HG03025 (cell line): ENCODE measurements at regions not wholly inside any gene's neighbourhood (a gene's known extent, or its start where the extent isn't known, plus 50 kb on each side); places are given as distances from the start of the nearest gene placed in this dataset.

ENCODE experiments used
- ATAC-seq: cut with Tn5 transposase; IDR thresholded peaks from one replicate; pipeline ENCODE4 v1.9.1; 2021; ENCODE audit warnings: mild to moderate bottlenecking, moderate library complexity; ENCODE audit not compliant: unreplicated experiment, low FRiP score

DNA sequence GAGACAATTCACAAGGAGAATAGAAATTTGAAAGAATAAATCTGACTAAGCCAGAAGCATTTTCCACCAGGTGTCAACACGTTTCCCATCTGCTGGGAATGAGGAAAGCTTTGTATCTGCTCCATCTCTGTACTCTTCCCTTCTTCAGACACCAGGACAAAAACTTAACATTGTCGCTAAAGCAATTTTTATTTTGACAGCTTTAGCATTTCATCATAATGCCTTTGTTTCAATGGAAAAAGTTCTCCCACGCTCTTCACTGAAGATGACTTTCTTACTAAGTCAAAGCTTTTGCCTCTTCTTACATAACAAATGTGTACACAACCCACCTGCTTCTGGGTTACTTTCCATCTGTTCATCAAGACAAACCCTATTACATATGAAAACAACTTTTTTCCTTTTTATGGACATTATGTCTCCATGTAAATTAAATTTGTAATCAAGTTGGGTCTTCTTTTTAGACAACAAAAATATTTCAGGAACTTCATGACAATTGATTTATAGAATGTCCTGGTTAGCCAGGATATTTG lies 141.7 kb upstream of the GUCY1A1 start:
- no peak for ATAC-seq

DNA sequence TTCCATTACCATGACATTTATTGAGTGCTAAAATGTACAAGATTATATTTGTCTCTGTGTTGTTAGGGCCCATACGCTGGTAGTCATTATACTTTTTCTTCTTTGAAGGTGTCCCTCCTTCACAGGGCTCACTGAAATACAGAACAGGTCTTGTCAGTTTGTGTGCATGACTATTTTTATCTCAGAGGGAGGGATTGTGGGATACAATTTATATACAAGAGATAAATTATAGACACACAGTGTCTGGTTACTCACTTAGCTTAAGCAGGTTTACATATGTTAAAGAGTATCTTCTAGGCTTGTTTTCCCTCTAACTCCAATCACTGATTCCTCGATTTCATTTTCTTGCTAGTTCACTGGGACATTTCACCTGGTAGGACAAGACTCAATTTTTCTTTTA lies 143.3 kb upstream of the GUCY1A1 start:
- no peak for ATAC-seq

DNA sequence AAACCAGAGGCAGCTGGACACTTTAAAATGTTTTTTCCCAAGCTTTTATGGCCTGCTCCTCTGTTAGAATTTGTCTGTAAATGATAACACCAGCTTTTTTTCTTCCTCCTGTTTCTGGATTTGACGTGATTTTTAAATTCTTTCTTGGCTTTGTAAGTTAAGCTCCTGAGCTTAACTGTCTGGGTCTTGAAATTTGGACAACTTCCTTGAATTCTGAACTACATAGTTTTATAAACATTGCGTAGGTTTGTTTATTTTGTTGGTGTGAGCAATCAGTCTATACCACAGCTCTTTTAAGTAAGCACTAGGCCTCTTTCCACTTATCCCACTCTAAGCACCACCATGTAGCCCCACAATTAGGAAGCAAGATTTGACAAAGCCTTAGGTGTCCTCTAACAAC lies 144.4 kb upstream of the GUCY1A1 start:
- ATAC-seq: no peak

GRCh38 chr4:155521382-155521781 lies 144.6 kb upstream of the MAP9 start:
- no peak for ATAC-seq

GRCh38 chr4:155515444-155516075 lies 138.8 kb upstream of the MAP9 start:
- ATAC-seq: no peak

GRCh38 chr4:155514628-155515027 lies 137.9 kb upstream of the MAP9 start:
- ATAC-seq: no peak

- no peak for ATAC-seq
These were observed 136.1 kb upstream of the MAP9 start for GRCh38 chr4:155512817-155513216.

DNA sequence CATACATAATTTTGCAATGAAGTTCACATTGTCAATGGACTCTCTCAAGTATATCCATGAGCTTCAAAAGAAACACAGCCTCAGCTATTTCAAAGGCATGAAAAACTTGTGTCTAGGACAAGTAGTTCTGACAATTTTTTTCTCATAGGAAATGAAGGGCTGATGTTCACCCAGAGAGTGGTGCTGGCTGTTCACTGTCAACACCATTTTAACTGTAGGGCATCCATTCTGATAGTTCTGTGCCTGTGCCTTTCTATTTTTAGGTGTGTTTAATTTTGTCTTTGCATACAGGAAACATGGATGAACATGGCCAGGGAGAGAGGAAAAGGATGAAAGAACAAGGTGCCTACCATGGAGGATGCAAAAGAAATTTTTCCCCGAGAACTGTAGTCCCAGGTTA lies 135.3 kb upstream of the MAP9 start:
- ATAC-seq: no peak

- ATAC-seq: no peak
These were observed 134.0 kb upstream of the MAP9 start for GRCh38 chr4:155510771-155511170.

DNA sequence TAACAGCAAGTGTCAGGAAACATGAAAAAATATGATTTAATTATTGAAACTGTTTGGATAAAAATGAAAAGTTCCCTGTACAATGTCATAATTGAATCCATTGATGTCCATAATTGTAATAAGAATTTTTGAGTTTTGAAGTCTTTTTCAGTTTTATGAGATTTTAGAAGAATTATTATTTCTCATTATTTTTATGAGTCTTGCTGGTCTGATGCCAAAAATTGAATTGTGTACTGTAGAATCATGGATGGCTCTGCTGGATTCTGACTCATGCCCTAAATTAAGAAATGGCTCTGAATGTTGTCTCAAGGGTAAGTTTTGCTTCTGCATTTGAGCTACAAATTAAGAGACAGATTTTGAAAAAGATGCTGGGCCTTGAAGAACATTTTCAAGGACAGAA lies 132.8 kb upstream of the MAP9 start:
- no peak for ATAC-seq

- ATAC-seq: no peak
These were observed 130.0 kb upstream of the MAP9 start for GRCh38 chr4:155506745-155507144.

DNA sequence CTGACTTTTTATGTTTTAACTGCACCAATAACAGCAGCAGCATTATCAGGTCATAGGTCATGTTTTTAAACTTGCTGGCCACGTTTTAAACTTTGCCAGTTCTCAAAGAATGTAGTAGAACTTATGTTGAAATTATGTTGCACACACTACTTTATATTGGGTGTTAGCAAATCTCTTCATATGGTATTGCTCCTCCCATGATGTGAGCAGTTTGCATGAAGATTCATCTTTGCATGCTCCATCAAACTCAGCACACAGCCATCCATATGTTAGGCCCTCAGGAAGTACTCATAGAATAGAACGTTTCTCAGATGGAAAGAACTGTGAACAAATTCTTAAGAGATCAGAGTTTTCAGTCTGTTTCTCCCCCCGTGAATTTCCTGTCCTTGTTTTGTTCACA lies 128.6 kb upstream of the MAP9 start:
- no peak for ATAC-seq

GRCh38 chr4:155497306-155497705 lies 120.5 kb upstream of the MAP9 start:
- ATAC-seq: no peak

- no peak for ATAC-seq
These were observed 119.5 kb upstream of the MAP9 start for GRCh38 chr4:155496294-155496626.

- ATAC-seq: no peak
These were observed 119.0 kb upstream of the MAP9 start for GRCh38 chr4:155495572-155496293.

DNA sequence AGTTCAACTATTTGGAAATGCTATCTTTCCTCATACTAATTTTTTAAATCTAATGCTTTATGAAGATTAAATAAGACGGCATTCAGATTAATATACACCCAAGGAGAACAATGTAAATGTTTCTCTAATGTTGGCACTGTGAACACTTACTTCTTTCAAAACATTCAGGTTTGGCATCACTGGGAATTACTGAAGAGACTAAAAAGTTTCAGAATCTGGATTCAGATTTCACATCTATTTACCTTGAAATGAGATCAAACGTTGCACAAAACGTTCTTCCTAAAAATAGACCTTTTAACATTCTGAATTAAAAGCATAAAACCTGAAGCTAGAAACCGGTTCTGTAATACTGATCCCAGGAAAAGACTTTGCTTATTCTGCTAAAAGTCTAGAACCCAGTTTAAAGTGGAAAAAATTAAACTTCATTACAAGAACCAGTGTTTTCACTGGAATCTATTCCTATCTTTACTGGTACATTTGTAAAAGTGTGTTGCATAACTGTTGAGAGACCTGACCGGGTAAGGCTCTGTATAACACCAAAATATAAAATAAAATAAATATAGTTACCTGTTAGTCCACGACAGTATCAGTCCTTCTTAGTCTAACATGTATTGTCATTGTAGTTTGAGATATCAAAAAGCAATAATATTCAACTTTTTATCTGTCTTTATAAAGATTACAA lies 117.4 kb upstream of the MAP9 start:
- no peak for ATAC-seq

DNA sequence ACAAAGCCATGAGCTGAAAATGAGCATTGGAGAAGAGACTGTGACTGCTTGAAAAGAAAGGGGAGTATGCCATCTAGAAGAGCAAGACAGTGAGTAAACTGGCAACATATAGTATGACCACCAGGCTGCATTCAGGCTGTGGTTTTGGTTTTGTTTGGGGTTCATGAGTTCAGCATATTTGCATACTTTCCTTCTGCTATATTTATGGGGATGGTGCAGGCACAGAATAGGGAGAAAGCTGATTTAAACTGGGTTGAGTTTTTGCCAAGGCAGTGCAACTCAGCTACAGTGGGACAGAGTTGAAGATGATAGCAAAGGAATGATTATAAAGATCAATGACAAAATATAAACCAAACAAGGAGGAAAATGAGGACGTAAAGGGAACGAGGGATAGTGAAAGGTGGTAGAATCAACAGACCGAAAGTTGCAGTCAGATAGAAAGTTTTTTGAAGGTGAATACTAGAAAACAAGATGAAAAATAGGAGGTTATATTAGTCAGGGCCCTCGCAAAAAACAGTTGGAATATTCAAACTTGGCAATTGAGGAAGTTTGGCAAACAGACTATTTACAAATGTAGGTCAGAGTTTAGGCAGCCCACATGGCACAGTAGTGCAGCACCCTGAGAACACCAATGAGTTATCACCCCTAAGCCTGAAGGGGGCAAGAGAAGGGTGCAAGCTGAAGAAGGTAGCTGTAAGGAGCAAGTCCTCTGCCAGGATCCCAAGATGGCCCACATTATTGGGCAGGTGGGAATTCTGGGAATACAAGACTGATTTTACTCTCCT lies 114.8 kb upstream of the MAP9 start:
- ATAC-seq: peak; percentile 99

DNA sequence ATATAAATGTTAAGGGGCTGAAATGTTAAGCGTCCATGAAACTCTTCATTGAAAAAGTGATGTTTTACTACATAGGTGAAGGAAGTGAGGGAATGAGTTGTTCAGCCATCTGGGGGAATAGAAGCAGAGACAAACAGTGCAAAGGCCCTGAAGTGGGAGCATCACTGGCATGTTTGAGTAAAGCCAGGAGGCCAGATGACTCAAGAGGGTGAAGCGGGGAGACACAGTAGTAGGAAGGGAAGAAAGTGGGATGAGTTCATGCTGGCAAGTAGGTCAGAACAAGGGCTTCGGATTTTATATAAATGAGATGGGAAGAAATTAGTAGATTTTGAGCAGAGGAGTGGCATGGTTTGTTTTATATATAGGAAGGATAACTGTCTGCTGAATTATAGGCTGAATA lies 112.5 kb upstream of the MAP9 start:
- ATAC-seq: no peak

DNA sequence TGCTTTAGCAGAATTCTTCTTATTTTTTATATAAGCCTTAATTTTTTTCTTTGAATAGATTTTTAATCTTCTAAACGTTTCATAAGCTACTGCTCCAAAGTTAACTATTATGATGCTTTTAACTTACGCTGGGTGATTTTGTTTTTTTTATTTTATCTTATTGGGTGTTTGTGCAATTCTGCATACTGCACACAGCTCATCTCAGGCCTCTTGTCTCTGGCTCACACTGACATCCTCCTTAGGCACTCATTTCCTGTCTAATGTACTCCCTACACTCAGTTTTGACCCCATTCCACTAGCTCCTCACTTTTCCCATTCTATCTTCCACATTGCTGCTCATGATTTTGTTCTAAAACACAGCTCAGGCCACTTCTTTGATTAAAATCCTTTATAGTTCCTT lies 111.9 kb upstream of the MAP9 start:
- no peak for ATAC-seq

- ATAC-seq: no peak
These were observed 110.4 kb upstream of the MAP9 start for GRCh38 chr4:155487210-155487609.

DNA sequence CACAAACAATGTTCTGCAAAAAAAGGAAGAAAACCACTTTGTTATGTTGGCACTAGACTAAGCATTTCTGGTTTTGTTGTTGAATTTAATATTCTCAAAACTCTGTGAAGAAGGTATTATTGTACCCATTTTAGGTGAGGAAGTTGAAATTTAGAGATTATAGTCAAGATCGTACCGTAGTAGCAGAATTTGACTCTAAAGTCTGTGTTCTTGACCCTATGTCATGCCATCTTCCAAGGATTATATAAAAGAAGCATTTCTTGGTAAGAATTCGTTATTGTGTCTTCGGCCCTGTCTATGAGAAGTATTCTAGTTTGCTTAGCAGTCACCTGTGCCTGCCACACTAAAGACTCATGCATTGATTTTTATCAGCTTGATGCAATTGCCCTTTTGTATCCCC lies 104.4 kb upstream of the MAP9 start:
- ATAC-seq: no peak
